HL-60/S4 treated with retinoic acid at 250 ng/mL for 4 days and 3 days (cell line): ENCODE measurements at regions not wholly inside any gene's neighbourhood (a gene's known extent, or its start where the extent isn't known, plus 50 kb on each side); places are given as distances from the start of the nearest gene placed in this dataset.
"Not testable (repeated sequence)": the region's sequence is repeated elsewhere in the genome, so short reads cannot be mapped to it uniquely, and the experiment has no call there.

Experiments used
- in situ Hi-C: fragments of 300-500 bp; cut with MboI; formaldehyde crosslinking; loops from 2 replicates; pipeline ENCODE4 v1.7.0; 2022; ENCODE audit warnings: low sequenced_read_pairs

DNA sequence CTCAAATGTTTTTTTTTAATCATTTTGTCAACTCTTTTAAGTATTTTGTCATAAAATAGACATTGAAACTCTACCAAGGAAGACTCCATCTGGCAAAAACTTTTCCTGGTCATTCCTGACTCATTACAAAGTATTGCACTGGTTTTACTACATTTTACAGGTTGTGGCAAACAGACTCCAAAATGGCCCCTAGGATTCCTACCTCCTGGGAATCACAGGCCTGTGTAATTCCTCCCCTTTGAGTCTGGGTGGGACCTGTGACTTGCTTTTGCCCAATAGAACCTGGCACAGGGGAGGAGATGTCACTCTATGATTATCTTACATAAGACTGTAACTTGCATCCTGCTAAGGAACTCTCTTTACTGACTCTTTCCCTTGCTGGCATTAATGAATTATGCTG, 123.6 kb upstream of the KCNJ6 start:
- in situ Hi-C loops: no loop called here

- in situ Hi-C loops: no loop called here
These were observed 125.2 kb upstream of the KCNJ6 start for GRCh38 chr21:38041493-38041892.

GRCh38 chr21:38042246-38042645, 126.0 kb upstream of the KCNJ6 start:
- in situ Hi-C loops: no loop called here

- in situ Hi-C loops: no loop called here
These were observed 131.9 kb upstream of the KCNJ6 start for GRCh38 chr21:38048167-38048566.

GRCh38 chr21:38054334-38054733, 138.1 kb upstream of the KCNJ6 start:
- in situ Hi-C loops: no loop called here

DNA sequence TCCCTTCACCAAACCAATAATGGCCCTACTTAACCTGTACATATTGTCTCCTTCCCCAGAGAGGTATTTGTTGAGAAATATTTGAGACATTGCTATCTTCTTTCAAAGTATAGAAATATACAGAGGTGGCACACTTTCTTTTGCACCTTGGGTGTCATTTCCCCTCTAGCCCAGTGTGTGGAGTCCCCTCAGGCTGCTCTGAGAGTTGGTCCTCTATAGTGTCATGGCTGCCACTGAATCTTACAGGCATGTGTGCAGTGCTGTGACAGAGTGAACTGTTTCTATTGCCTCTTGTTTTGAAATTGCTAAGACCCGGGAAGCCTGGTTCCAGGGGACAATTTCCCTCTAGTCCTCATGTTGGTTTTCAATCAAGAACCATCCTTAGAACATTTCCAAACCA, 140.2 kb upstream of the KCNJ6 start:
- in situ Hi-C loops: no loop called here

DNA sequence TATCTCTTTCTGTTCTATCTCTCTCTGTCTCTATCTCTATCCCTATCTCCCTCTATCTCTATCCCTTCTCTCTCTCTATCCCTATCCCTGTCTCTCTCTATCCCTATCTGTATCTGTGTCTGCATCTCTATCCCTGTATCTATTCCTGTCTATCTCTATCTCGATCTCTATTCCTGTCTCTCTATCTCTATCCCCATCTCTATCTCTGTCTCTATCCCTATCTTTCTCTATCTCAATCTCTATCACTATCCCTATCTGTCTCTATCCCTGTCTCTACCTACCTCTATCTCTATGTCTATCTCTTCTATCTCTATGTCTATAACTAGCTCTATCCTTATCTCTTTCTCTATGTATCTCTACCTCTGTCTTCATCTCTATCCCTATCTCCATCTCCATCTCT, 141.4 kb upstream of the KCNJ6 start:
- in situ Hi-C loops: no loop called here

DNA sequence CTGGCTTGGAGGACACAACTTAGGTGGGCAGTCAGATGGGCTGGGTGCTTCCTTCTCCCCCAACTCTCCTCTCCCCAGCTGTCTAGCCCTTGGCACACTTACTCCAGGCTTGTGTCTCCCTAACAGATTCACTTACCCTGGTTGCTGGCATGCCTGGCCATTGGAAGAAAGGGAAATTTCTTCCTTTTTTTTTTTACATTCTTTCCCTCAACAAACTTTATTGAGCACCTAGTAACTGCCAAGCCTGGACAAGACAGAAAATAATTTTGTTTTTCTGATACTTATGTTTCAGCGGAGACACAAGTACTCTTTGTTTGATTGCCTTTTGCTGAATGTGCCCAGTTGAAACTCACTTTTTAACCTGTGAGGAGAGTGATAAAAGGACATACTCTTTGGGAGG, 144.3 kb upstream of the KCNJ6 start:
- in situ Hi-C loops: no loop called here

- in situ Hi-C loops: no loop called here
These were observed 151.0 kb upstream of the KCNJ6 start for GRCh38 chr21:38067086-38067739.

DNA sequence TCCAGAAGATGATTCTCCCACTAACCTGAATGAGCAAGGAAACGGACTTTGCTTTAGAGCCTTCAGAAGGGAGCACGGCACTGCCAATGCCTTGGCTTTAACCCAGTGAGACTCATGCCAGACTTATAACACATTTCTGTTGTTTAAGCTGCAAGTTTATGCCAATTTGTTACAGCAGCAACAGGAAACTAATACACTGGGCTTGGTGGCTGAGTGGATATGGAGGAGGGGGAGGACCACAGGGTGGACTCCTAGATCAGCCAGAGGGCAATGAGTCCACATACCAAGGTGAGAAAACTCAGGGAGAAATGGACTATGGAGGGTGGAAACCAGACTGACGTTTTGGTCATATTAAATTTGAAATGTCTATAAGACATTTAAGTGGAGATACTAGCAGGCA, 156.2 kb upstream of the KCNJ6 start:
- in situ Hi-C loops: no loop called here

GRCh38 chr21:38075833-38076587, 159.8 kb upstream of the KCNJ6 start:
- in situ Hi-C loops: no loop called here

DNA sequence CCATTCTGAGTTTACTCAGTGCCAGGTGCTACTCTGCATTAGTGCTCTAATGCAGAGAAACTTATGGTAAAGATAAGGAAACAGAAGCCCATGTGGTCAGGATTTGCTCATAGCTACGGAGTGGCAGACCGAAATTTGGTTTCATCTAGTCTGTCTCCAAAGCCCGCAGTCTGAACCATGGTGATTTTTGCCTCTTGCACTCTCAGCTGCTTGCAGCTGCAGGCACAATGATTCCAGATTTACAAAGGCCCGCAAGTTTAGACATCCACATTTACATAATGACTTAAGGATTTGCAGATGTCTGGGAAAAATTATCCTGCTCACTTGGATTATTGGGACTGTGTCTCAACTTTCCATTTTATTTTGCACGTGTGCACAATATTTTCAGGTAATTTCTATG, 161.3 kb upstream of the KCNJ6 start:
- in situ Hi-C loops: no loop called here

DNA sequence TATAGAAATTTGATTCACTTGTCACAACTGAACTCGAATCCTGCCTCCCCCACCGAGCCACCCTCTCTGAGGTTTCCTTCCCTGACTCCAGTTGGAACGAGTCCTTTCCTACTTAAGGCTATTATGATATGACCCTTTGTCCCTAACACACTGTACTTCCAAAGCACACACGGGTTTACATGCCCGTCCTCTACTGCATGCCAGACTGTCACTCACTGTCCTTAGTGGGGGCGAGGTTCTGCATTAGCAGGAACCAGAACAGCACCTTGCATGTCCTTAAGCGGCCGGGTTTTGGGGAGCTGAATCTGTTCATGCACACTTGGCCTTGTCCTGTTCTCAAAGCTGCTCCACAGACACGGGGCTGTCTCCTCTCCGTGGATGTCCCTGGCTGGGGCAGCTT, 164.6 kb upstream of the KCNJ6 start:
- in situ Hi-C loops: no loop called here

GRCh38 chr21:38081708-38082107, 165.5 kb upstream of the KCNJ6 start:
- in situ Hi-C loops: no loop called here

DNA sequence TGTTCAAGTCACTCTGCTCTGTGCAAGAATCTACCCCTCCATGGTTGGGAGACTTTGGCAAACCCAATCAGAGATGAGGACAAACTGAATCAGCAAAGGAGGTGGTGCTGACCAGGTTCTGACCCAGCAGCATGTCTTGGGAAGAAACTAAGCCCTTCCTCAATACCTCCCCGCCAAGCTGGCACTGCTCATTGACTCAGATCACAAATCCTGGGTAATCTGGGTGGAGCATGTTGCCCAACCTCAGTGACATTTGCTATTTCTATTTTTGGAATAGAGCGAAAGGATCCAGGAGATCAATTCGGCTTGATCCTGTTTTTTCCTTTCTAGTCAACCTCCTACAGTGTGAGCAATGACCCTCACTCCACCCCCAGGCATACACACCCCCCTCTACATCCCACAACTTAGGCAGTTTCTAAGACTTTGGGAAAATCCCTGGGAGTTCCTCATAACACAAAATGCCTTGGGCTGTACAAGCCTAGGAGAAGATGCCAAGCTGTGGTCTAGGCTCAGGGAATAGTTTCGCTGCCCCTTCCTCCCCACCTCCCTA, 166.8 kb upstream of the KCNJ6 start:
- in situ Hi-C loops: no loop called here

DNA sequence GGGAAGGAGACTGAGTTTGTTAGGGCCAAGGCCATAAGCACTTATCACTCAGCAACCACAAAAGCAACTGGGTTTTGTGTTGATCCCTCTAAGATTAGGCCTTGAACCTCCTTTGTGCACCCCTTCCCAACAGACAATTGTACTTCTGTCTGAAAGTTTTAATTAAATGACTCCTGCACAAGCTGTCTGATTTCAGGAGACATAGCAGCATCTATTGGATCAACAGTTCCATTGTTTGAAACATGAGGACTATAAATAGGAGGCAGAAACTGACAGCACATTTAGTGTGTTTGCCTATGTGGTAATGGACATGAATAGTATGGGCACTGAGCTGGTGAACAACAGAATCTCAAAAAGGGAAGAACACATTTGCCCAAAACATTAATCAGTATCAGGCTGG, 167.3 kb upstream of the KCNJ6 start:
- in situ Hi-C loops: no loop called here

- in situ Hi-C loops: no loop called here
These were observed 170.2 kb upstream of the KCNJ15 start for GRCh38 chr21:38086580-38086979.

DNA sequence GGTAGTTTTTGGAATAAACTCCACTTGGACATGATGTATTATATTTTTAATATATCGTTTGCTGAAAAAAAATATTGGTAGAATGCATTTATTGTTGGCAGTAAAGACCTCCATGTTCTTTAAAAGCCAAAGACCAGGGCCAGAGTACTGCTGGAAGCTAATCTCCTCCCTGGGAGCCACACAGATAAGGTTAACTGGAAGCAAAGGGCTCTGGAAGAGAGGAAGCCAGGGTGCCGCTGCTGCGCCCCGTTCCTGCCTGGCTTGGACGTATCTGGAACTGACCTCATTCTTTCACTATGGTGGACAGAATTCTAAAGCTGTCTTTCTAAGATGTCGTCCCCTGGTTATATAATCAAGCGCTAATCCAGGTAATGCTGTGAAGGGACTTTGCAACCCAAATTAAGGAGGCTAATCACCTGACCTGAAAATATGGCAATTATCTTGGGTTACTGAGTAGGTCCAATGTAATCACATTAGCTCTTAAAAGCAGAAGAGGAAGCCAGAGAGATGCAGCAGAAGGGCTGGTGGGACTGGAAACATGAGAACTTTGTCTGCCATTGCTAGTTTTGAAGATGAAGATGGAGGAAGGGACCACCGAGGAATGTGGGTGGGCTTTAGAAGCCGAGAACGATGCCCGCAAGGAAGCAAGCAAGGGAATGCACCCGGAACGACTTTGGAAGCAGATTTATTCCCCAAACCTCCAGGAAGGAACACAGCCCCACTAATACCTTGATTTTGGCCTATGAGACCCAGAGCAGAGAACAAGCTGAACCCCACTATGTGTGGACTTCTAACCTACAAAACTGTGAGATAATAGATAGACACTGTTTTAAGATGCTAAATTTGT, 167.7 kb upstream of the KCNJ15 start:
- in situ Hi-C loops: no loop called here

- in situ Hi-C loops: no loop called here
These were observed 167.1 kb upstream of the KCNJ15 start for GRCh38 chr21:38089763-38090046.

DNA sequence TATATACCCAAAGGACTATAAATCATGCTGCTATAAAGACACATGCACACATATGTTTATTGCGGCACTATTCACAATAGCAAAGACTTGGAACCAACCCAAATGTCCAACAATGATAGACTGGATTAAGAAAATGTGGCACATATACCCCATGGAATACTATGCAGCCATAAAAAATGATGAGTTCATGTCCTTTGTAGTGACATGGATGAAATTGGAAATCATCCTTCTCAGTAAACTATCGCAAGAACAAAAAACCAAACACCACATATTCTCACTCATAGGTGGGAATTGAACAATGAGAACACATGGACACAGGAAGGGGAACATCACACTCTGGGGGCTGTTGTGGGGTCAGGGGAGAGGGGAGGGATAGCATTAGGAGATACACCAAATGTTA, 165.7 kb upstream of the KCNJ15 start:
- in situ Hi-C loops: not testable (repeated sequence)

DNA sequence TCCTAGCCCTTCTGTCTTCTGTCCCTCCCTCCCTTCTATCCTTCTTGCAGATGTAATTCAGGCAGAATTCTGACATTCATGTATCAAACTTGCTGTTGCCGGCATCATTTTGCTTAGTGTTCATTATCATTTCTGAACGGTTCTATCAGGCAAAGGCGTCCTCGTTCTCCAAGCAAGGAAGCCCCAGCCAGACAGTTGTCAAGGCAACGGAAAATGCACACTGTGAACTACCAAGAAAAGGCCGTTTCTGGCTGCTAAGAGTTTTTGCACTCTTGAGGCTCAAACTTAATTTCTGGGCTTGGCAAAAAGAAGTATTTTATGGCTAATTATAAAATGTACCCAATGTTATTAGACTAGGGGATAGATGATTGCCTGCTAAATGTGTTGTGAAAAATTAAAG, 164.7 kb upstream of the KCNJ15 start:
- in situ Hi-C loops: no loop called here

DNA sequence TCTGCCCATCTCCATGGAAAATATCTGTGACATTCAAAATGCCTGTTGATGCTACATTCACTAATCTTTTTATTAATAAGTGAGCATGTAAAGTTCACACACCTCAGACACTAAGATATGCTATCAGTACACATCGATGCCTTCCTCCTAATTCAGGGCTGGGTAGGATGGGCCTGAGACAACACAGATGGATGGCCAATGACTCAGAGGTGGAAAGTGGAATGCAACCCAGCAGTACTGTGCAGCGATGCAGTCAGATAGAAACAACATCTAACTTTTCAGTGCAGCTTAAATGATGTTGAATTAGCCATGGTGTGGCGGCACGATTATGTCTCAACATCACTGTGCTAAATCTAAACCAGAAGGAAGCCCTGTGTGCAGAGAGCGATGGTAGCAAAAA, 161.6 kb upstream of the KCNJ15 start:
- in situ Hi-C loops: no loop called here
